ENCODE measurements at regions not wholly inside any gene's neighbourhood (a gene's known extent, or its start where the extent isn't known, plus 50 kb on each side); places are given as distances from the start of the nearest gene placed in this dataset.

DNA sequence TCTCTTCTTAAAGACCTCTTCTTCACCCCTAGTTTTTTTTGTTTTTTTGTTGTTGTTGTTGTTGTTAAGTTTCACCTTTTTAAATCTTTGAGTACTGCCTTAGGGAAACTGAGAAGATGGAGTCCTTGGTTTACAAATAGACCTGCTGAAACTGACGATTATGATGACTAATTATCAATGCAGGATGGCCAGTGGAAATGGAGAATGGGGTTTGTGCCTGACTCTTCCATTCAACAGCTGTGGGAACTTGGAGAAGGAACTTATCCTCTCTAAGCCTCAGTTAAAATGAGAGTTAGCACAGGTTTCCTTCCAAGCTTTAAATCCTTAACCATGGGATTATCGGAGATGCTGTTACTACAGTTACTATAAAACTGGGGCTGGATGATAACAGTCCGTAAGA is 66.7 kb upstream of the PNMA1 start:
- no peak for DNase-seq

- DNase-seq = no peak
These were observed 66.2 kb upstream of the PNMA1 start for GRCh38 chr14:73780391-73780790.

DNA sequence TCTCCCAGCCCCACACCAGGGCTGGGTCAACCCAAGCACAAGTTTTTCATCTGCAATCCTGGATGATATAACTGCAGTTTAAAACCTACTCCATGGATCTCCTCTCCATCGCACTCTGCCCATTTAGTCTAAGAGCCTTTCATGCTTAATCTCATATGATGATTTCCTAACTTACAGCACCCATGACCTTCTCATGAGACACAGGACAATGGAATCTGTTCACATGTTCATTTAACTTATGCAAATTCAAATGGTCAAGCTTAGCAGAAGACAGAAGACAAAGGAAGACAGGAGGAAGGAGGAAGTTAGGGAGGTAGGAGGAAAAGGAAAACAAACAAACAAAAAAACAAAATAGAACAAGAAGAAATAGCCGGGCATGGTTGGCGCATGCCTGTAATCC is 64.6 kb upstream of the PNMA1 start:
- DNase-seq = no peak

DNA sequence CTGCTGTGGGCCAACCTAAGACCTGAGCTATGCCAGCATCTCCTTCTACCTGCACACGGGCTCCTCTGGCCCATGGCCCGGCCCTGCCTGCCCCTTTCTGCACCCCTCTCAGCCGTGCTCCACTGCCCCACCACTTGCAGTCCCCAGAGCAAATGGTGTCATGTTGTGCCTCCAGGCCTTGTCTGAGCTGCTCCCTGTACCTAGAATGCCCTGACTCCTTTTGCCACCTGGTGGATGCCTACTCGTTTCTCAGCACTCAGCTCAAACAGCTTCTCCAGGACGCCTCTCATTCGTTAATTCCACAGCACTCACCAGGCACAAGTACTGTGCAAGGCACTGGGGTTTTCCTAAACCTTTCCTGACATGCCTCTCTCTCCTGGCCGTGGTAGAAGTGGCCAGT is 63.2 kb upstream of the PNMA1 start:
- no peak for DNase-seq

- DNase-seq = no peak
These were observed 62.0 kb upstream of the PNMA1 start for GRCh38 chr14:73776194-73776537.

- DNase-seq = no peak
These were observed 61.4 kb upstream of the PNMA1 start for GRCh38 chr14:73775339-73776193.

- no peak for DNase-seq
These were observed 60.5 kb upstream of the PNMA1 start for GRCh38 chr14:73774671-73775070.

DNA sequence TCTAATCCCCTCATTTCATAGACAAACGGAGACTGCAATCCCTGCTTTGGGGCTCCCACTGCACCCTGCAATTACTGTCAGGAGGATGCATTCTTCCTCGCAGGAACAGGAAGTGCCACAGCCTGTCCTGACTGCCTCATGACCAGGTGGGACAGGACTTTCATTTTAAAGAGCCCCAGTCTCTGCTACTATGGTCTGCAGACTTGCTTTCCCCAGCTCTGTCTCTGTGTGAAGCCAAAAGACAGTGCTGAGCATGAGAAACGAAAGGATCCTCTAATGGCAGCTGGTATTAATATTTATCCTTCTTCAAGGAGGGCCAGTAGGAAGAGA is 60.0 kb upstream of the PNMA1 start:
- DNase-seq = no peak

DNA sequence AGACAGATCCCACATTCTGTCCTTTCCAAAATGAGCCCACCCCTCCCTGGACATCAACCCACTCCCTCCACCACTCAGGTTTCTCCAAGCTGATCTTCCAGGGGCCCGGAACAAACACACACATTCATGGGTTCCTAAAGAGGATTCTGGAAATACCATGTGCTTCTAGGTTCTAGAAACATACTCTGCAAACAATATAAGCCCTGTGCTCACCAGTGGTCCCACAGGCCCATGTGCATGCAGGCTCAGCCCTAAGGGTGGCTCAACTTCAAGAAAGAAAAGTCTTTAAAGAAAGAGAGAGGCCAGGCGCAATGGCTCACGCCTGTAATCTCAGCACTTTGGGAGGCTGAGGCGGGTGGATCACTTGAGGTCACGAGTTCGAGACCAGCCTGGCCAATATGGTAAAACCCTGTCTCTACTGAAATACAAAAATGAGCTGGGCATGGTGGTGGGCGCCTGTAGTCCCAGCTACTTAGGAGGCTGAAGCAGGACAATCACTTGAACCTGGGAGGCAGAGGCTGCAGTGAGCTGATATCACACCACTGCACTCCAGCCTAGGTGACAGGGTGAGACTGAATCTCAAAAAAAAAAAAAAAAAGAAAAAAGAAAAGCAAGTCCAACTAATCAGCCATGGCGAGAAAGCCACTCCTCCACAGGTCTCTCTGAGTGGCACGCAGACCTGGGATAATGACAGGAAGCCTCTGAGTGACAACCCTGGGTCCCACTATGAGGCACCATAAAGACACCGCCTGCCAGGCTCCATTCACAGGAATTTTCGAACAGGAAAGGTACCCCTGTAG is 59.5 kb upstream of the PNMA1 start:
- no peak for DNase-seq

DNA sequence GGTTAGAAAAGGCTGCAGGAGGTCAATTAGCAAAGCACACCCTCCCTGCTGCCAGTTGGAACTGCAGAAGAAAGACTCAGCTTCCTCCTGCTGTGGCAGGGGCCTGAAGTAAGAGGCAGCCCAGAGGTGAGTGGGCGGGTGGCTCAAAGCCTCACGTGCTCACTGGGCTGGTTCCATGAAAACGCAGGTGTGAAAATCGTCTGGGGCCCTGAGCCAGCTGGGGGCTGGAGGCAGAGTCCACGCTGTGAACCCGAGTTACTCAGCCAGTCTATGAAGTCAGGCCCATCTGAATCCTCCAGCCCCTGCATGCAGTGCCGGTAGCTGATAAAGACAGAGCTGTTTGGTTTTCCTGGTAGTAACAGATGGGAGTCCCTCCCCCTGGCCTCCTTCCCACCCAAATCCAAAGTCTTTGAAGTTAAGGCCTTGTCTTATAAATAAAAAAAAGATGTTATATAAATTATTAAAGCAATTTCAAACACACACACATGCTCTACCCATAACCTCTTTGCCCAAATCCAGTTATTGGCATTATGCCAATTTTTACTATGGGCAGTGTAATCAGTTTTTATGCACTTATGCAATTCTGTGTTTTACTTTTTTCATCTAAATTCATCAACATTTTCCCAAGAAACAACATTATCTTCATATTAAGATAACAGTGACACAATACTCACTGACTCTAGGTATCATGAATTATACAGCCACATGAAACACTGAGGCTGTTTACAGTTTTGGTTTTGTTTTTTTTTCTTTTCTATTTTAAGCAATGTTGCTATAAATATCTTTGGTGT is 57.9 kb upstream of the PNMA1 start:
- DNase-seq = peak; percentile 50

GRCh38 chr14:73770977-73771847 is 57.0 kb upstream of the PNMA1 start:
- no peak for DNase-seq

DNA sequence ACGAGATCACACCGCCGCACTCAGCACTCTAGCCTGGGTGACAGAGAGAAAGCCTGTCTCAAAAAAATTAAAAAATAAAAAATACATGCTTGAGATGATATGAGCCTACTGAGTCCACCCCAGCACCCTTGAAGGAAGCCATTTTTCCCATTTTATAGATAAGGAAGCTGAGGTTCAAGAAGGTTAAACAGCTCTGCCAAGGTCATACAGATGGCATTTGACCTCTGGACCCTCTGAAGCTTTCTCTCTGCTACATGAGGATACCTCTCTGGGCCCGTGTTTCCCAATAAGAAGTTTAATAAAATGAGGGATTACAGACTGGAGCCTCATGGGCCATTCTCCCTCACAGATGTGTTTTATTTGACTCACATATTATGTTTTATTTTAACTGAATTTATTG is 53.9 kb upstream of the PNMA1 start:
- no peak for DNase-seq

DNA sequence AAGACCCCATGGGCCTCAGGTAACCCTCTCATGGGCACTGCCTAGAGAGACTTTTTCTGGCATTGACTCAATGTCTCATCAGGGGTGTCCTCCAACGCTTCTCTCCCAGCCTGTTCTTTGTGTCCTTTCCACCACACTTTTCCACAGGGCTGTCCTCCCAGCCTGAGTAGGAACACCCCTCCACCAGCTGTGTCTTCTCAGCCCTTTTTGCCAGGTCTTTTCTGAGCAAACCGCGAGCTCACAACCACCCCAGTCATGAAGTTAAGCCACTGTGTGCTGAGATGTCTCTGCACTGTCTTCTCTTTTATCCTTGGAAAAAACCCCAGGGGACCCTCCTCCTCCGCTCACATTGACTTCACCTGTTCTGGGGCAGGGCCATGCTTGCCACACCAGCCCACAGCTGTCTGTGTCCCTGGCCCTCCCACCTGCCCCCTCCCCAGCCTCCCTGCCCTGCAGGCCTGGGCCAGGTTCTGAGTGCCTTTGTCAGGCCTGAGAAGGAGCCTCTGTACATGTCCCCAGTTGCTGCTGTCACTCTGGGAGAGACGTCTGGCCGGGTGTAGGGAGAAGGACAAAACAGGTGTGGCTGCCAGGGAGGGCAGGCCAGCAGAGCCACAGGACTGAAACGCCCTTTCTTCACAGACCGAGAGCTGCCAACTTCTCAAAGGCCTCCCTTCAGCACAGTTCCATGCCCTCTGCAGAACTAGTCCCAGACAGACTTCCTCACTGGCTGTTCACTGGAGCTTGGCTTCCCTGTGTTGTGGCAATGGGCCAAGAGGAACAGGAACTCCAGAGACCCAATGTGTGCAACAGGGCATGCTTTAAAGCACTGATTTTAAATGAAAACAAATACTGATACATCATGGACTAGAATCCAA is 50.5 kb upstream of the PNMA1 start:
- no peak for DNase-seq
